Keratinocyte (primary cell): ENCODE measurements at regions not wholly inside any gene's neighbourhood (a gene's known extent, or its start where the extent isn't known, plus 50 kb on each side); places are given as distances from the start of the nearest gene placed in this dataset.

Experiments used
- DNase-seq: peaks from one replicate; pipeline ENCODE4 v3.0.0-alpha.2; 2011; ENCODE audit warnings: low read depth, missing footprints, low spot score
- FAIRE-seq: peaks from 2 replicates; lab custom pipeline; 2011; peaks lifted over from hg19 to GRCh38; lab: Jason Lieb, UNC
- H2AFZ ChIP-seq: 2 replicates; pipeline ENCODE4 v1.6.0; 2012; ENCODE audit warnings: low read length, control low read depth, inconsistent platforms; ENCODE audit not compliant: control insufficient read depth
- H3K27ac ChIP-seq: 2 replicates; pipeline ENCODE4 v1.5.1; 2011; ENCODE audit warnings: low read length; ENCODE audit not compliant: control insufficient read depth, insufficient read depth
- H3K27me3 ChIP-seq: 3 replicates; pipeline ENCODE4 v1.6.0; 2011; ENCODE audit warnings: low read length; ENCODE audit not compliant: control insufficient read depth, insufficient read depth; ENCODE audit errors: extremely low read depth
- H3K36me3 ChIP-seq, 2 experiments: 2 replicates in 1 of 2; 3 replicates in 1 of 2; pipeline ENCODE4 v1.5.1; 2011; ENCODE audit warnings: low read length in 2 of 2, mild to moderate bottlenecking in 1 of 2; ENCODE audit not compliant: control insufficient read depth in 2 of 2, insufficient read depth in 2 of 2; ENCODE audit errors: extremely low read depth in 1 of 2
- H3K4me1 ChIP-seq: 3 replicates; pipeline ENCODE4 v1.5.1; 2011; ENCODE audit warnings: low read length; ENCODE audit not compliant: control insufficient read depth, insufficient read depth; ENCODE audit errors: extremely low read depth
- H3K4me2 ChIP-seq: 3 replicates; pipeline ENCODE4 v1.6.0; 2011; ENCODE audit warnings: low read depth, low read length; ENCODE audit not compliant: control insufficient read depth, insufficient read depth; ENCODE audit errors: extremely low read depth
- H3K4me3 ChIP-seq, 3 experiments: fragments of 200-600 bp in 1 of 3; sonication (generic) in 1 of 3; 2 replicates in 2 of 3; 3 replicates in 1 of 3; pipeline ENCODE4 v1.5.1; 2011 to 2016; ENCODE audit warnings: low read length in 3 of 3, mild to moderate bottlenecking in 3 of 3, control low read depth in 2 of 3, inconsistent platforms in 1 of 3, low read depth in 1 of 3, mixed read lengths in 1 of 3, mixed run types in 1 of 3, moderate library complexity in 1 of 3; ENCODE audit not compliant: control insufficient read depth in 2 of 3, insufficient read depth in 2 of 3; ENCODE audit errors: extremely low read depth in 1 of 3
- H3K79me2 ChIP-seq: 2 replicates; pipeline ENCODE4 v1.6.0; 2012; ENCODE audit warnings: low read length; ENCODE audit not compliant: control insufficient read depth, insufficient read depth
- H3K9ac ChIP-seq: 3 replicates; pipeline ENCODE4 v1.6.0; 2011; ENCODE audit warnings: low read length; ENCODE audit not compliant: control insufficient read depth, insufficient read depth; ENCODE audit errors: extremely low read depth
- H3K9me1 ChIP-seq: 3 replicates; pipeline ENCODE4 v1.6.0; 2011; ENCODE audit warnings: low read length; ENCODE audit not compliant: control insufficient read depth, insufficient read depth; ENCODE audit errors: extremely low read depth
- H3K9me3 ChIP-seq: 2 replicates; pipeline ENCODE4 v1.5.1; 2012; ENCODE audit warnings: low read depth, low read length; ENCODE audit not compliant: control insufficient read depth
- H4K20me1 ChIP-seq: 3 replicates; pipeline ENCODE4 v1.6.0; 2011; ENCODE audit warnings: low read length; ENCODE audit not compliant: control insufficient read depth, insufficient read depth; ENCODE audit errors: extremely low read depth
- EZH2 ChIP-seq: IDR thresholded peaks from one replicate; pipeline ENCODE4 v1.6.1; 2012; ENCODE audit warnings: inconsistent platforms, mild to moderate bottlenecking, low read length, moderate library complexity
- dilution Hi-C: fragments of 300-500 bp; cut with MboI; formaldehyde crosslinking; loops from one replicate; pipeline ENCODE4 v1.7.0; 2020; ENCODE audit warnings: low sequenced_read_pairs; ENCODE audit not compliant: extremely low pct_ligation_motif_present
- TF ChIP-seq, protein P1 (sequence below), 3 experiments: IDR thresholded peaks in 1 of 3; conservative IDR thresholded peaks in 1 of 3; optimal IDR thresholded peaks in 1 of 3; 2 replicates in 2 of 3; 3 replicates in 1 of 3; pipeline versions ENCODE3 to v1.5.1; 2011; ENCODE audit warnings: low read length in 3 of 3, mild to moderate bottlenecking in 3 of 3, moderate library complexity in 2 of 3, control low read depth in 1 of 3, inconsistent platforms in 1 of 3; ENCODE audit not compliant: insufficient read depth in 2 of 3; ENCODE audit errors: extremely low read depth in 1 of 3

DNA sequence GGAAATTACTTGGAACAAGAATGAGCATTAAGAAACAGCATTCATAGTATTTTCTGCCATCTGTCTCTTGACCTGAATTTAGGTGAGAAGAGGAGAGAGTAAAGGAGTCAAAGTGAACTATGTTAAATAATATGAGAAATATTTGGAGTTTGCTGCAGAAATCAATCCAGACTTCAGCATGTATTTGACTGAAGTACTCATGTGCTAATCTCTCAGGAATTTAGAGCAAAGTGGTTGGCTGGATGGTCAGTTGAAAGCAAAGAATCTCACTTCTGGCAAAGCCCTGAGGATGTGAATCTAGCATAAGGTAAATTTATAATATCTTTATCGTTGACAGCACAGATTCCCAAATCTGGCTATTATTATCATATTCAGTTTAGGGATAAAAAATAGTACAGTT is 394.3 kb downstream of the PCDH17 start:
- dilution Hi-C loops = no loop called here
- no peaks in the 10 kb centered on the region for H3K27me3 ChIP-seq
- DNase-seq (no peak), FAIRE-seq (no peak)
- no peak overlapping the region for H2AFZ ChIP-seq
- H3K9me3 ChIP-seq = no peaks in the 10 kb centered on the region
- TF ChIP-seq, protein P1, sequence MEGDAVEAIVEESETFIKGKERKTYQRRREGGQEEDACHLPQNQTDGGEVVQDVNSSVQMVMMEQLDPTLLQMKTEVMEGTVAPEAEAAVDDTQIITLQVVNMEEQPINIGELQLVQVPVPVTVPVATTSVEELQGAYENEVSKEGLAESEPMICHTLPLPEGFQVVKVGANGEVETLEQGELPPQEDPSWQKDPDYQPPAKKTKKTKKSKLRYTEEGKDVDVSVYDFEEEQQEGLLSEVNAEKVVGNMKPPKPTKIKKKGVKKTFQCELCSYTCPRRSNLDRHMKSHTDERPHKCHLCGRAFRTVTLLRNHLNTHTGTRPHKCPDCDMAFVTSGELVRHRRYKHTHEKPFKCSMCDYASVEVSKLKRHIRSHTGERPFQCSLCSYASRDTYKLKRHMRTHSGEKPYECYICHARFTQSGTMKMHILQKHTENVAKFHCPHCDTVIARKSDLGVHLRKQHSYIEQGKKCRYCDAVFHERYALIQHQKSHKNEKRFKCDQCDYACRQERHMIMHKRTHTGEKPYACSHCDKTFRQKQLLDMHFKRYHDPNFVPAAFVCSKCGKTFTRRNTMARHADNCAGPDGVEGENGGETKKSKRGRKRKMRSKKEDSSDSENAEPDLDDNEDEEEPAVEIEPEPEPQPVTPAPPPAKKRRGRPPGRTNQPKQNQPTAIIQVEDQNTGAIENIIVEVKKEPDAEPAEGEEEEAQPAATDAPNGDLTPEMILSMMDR (optimal IDR thresholded peaks at IDR 0.05 in 1 of 3, IDR thresholded peaks at IDR 0.05 in 1 of 3, conservative IDR thresholded peaks at IDR 0.05 in 1 of 3; ENCODE audit: extremely low read depth in 1 of 3, insufficient read depth in 2 of 3, low read length in 3 of 3) = no peak
- TF ChIP-seq EZH2 = no peak
- H3K4me1 ChIP-seq = no peaks in the 10 kb centered on the region
- no peaks in the 10 kb centered on the region for H4K20me1 ChIP-seq
- no peak overlapping the region for H3K4me2 ChIP-seq
- no peaks in the 10 kb centered on the region for H3K9me1 ChIP-seq
- no peak overlapping the region for H3K27ac ChIP-seq
- no peaks in the 10 kb centered on the region for H3K36me3 ChIP-seq
- no peak overlapping the region for H3K9ac ChIP-seq
- H3K4me3 ChIP-seq = no peak overlapping the region
- no peaks in the 10 kb centered on the region for H3K79me2 ChIP-seq

DNA sequence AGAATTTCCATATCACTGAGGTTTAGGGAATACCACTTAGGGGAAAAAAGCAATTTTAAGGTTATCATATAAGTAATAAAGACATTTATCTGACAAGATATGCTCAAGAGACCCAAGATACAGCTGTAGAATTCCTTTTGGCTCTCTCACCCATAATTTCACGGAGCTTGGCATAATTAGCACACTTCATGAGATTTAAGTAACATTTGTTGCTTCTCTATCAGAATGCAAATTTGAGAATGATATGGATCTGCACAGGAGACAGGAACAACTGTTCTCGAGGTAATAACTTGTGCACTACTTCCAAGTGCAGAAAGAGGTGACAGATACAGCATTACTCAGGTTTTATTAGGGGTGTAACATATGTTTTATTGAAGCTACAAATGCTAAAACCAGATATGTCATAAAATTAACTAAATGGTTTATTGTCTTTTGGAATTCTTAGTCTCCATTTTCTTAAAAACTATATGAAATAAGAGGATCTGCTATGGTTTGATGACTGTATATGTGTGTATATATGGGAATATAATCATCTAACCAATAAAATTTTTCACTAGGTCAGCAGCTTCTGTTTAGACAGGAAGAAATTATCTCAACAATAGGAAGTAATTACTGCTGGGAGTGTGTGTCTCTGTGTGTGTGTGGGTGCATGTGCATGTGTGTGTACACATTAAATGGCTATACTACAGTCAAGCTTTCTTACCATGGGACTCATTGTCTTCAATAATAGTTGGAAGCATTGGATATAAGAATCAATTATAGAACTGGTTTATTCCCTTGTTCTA is 401.3 kb downstream of the PCDH17 start:
- H3K27me3 ChIP-seq = no peaks in the 10 kb centered on the region
- H3K79me2 ChIP-seq = no peaks in the 10 kb centered on the region
- H3K4me1 ChIP-seq = no peaks in the 10 kb centered on the region
- no peak overlapping the region for H3K9ac ChIP-seq
- no peak overlapping the region for H2AFZ ChIP-seq
- no peak overlapping the region for H3K4me2 ChIP-seq
- dilution Hi-C loops = no loop called here
- FAIRE-seq (no peak), DNase-seq (no peak)
- H3K27ac ChIP-seq = no peak overlapping the region
- H3K9me3 ChIP-seq = no peaks in the 10 kb centered on the region
- no peaks in the 10 kb centered on the region for H4K20me1 ChIP-seq
- no peaks in the 10 kb centered on the region for H3K9me1 ChIP-seq
- no peaks in the 10 kb centered on the region for H3K36me3 ChIP-seq
- no peak for TF ChIP-seq EZH2
- TF ChIP-seq, protein P1 (optimal IDR thresholded peaks at IDR 0.05 in 1 of 3, IDR thresholded peaks at IDR 0.05 in 1 of 3, conservative IDR thresholded peaks at IDR 0.05 in 1 of 3; ENCODE audit: extremely low read depth in 1 of 3, insufficient read depth in 2 of 3, low read length in 3 of 3) = no peak
- H3K4me3 ChIP-seq = no peak overlapping the region
